Suprapubic skin (tissue), 4 donors: ENCODE measurements at regions not wholly inside any gene's neighbourhood (a gene's known extent, or its start where the extent isn't known, plus 50 kb on each side); places are given as distances from the start of the nearest gene placed in this dataset.

ENCODE experiments used
- EP300 ChIP-seq: sonication (generic); formaldehyde crosslinking; IDR thresholded peaks from one replicate; pipeline ENCODE4 v1.6.1; 2017; ENCODE audit warnings: antibody characterized with exemption
- POLR2A ChIP-seq, 2 donors: fragments of 450-650 bp; IDR thresholded peaks; one replicate each; pipeline ENCODE4 v1.6.1; 2017; ENCODE audit warnings: antibody characterized with exemption in 2 of 2, mild to moderate bottlenecking in 2 of 2, moderate library complexity in 2 of 2
- POLR2AphosphoS5 ChIP-seq, 3 donors: sonication (generic); formaldehyde crosslinking; IDR thresholded peaks; one replicate each; pipeline ENCODE4 v1.6.1; 2017; ENCODE audit warnings: antibody characterized with exemption in 3 of 3
- TF ChIP-seq, protein P1 (sequence below), 2 donors: fragments of 200-600 bp in 1 of 2; fragments of 450-650 bp in 1 of 2; sonication (generic) in 1 of 2; IDR thresholded peaks; one replicate each; pipeline ENCODE4 v1.5.1; 2016 to 2019; ENCODE audit warnings: antibody characterized with exemption in 2 of 2, mild to moderate bottlenecking in 1 of 2, moderate library complexity in 1 of 2

DNA sequence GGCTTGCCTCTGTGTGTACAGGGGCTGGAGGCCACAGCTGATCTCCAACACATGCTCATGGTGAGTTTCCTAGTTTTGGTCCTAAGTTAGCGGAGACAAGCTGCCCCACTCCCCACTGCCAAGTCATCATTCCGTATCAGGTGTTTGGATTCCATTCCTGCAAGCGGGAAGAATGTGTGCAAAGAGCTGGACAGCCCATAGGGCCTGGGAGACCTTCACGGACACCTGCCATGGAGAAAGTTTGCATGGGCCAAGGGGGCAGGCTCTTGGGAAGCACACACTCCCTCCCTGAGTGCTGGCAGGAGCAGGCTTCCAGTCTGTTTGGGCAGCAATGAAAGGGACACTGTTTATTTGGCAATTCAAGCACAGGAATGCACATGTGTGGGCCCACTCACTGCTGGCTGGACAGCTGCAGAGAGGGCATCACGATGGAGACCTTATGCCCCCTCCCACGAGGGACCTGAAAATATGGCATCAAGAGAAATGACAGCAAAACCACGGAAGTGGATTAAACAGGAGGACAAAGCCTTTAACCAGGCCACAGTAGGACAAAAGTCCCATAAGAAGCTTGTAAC is 149.7 kb downstream of the KLF13 start:
- TF ChIP-seq, protein P1, sequence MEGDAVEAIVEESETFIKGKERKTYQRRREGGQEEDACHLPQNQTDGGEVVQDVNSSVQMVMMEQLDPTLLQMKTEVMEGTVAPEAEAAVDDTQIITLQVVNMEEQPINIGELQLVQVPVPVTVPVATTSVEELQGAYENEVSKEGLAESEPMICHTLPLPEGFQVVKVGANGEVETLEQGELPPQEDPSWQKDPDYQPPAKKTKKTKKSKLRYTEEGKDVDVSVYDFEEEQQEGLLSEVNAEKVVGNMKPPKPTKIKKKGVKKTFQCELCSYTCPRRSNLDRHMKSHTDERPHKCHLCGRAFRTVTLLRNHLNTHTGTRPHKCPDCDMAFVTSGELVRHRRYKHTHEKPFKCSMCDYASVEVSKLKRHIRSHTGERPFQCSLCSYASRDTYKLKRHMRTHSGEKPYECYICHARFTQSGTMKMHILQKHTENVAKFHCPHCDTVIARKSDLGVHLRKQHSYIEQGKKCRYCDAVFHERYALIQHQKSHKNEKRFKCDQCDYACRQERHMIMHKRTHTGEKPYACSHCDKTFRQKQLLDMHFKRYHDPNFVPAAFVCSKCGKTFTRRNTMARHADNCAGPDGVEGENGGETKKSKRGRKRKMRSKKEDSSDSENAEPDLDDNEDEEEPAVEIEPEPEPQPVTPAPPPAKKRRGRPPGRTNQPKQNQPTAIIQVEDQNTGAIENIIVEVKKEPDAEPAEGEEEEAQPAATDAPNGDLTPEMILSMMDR (IDR thresholded peaks at IDR 0.05): no peak
- TF ChIP-seq POLR2A (IDR thresholded peaks at IDR 0.05) (no peak), EP300 (no peak), POLR2AphosphoS5 (IDR thresholded peaks at IDR 0.05) (no peak)
